ENCODE measurements at regions not wholly inside any gene's neighbourhood (a gene's known extent, or its start where the extent isn't known, plus 50 kb on each side); places are given as distances from the start of the nearest gene placed in this dataset.

GRCh38 chr5:58351190-58351589, 108.7 kb downstream of the PLK2 start:
- DNase-seq (ENCODE audit: low spot score), result no peak
- Mint-ChIP-seq H3K27ac (no peak overlapping the region), H3K9me3 (no peaks in the 10 kb centered on the region), H3K27me3 (ENCODE audit: insufficient read depth) (no peaks in the 10 kb centered on the region), H3K4me1 (ENCODE audit: low read depth) (no peaks in the 10 kb centered on the region), H3K4me3 (no peak overlapping the region), H3K36me3 (ENCODE audit: low read depth) (no peaks in the 10 kb centered on the region)
- intact Hi-C loops (cut with micrococcal nuclease), result no loop called here

DNA sequence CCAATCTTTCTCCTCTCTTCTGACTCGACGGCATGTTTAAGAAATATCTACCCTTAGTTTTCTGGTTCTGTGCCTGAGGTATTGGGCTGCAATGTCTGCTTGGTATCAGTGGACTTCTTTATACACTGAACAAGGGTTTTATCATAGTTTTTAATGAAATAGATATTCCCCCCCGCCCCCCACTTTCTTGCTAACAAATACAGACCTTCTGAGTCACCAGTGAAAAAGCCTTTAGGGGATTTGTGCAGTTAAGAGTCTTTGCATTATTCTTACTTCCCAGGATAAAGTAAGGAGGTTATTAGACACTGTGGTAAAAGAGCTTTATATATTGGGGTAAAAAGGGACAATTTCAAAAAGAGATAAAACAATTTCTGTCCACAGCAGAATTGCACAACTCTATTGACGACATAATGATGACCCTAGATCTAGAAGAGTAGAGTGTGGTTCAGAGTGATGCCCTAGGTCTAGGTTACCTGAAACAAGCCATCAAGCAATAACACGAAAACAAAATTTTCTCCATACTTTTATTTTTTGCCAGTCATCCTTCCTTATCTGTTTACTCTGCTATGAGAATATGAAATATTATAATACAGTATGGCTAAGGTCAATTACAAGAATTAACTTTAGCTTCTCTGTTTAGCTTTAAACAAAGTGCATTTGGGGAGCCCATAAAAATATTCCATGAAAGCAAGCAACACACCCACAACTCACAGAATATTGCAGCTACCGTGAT, 110.7 kb downstream of the PLK2 start:
- H3K9me3 Mint-ChIP-seq, result no peaks in the 10 kb centered on the region
- H3K36me3 Mint-ChIP-seq (ENCODE audit: low read depth), result no peaks in the 10 kb centered on the region
- intact Hi-C loops (cut with micrococcal nuclease), result no loop called here
- H3K4me3 Mint-ChIP-seq, result no peak overlapping the region
- no peaks in the 10 kb centered on the region for H3K4me1 Mint-ChIP-seq (ENCODE audit: low read depth)
- DNase-seq (ENCODE audit: low spot score), result no peak
- no peaks in the 10 kb centered on the region for H3K27me3 Mint-ChIP-seq (ENCODE audit: insufficient read depth)
- H3K27ac Mint-ChIP-seq, result no peak overlapping the region

DNA sequence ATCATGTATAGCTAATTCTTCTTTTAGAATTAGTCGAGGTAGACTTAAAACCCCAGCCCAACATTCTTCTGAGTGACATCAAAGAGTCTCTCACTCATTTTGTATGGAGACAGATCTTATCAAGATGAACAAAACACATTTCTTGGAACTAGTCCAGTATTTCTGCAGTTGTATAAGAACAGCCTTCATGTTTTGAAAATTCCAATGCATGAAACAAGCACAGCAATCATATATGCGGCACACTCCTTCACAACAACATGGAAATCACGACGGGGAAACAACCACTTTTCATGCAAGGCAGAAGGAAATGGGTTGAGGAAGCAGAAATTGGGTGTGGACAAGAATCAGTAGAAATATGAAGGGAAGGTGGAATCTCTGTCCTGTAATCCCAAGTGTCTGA, 113.8 kb downstream of the PLK2 start:
- no peak for DNase-seq (ENCODE audit: low spot score)
- no peaks in the 10 kb centered on the region for H3K36me3 Mint-ChIP-seq (ENCODE audit: low read depth)
- H3K4me3 Mint-ChIP-seq, result no peak overlapping the region
- intact Hi-C loops (cut with micrococcal nuclease), result no loop called here
- H3K4me1 Mint-ChIP-seq (ENCODE audit: low read depth), result no peaks in the 10 kb centered on the region
- no peaks in the 10 kb centered on the region for H3K9me3 Mint-ChIP-seq
- H3K27me3 Mint-ChIP-seq (ENCODE audit: insufficient read depth), result no peaks in the 10 kb centered on the region
- no peak overlapping the region for H3K27ac Mint-ChIP-seq

GRCh38 chr5:58341476-58341875, 118.4 kb downstream of the PLK2 start:
- H3K9me3 Mint-ChIP-seq, result no peaks in the 10 kb centered on the region
- H3K27ac Mint-ChIP-seq, result no peak overlapping the region
- no peaks in the 10 kb centered on the region for H3K27me3 Mint-ChIP-seq (ENCODE audit: insufficient read depth)
- no peak for DNase-seq (ENCODE audit: low spot score)
- intact Hi-C loops (cut with micrococcal nuclease), result no loop called here
- no peak overlapping the region for H3K4me3 Mint-ChIP-seq
- no peaks in the 10 kb centered on the region for H3K36me3 Mint-ChIP-seq (ENCODE audit: low read depth)
- H3K4me1 Mint-ChIP-seq (ENCODE audit: low read depth), result no peaks in the 10 kb centered on the region

GRCh38 chr5:58335518-58335917, 124.4 kb downstream of the PLK2 start:
- no peaks in the 10 kb centered on the region for H3K9me3 Mint-ChIP-seq
- intact Hi-C loops (cut with micrococcal nuclease), result no loop called here
- no peak for DNase-seq (ENCODE audit: low spot score)
- no peak overlapping the region for H3K27ac Mint-ChIP-seq
- H3K4me1 Mint-ChIP-seq (ENCODE audit: low read depth), result no peaks in the 10 kb centered on the region
- H3K4me3 Mint-ChIP-seq, result no peak overlapping the region
- H3K27me3 Mint-ChIP-seq (ENCODE audit: insufficient read depth), result no peaks in the 10 kb centered on the region
- H3K36me3 Mint-ChIP-seq (ENCODE audit: low read depth), result no peaks in the 10 kb centered on the region

DNA sequence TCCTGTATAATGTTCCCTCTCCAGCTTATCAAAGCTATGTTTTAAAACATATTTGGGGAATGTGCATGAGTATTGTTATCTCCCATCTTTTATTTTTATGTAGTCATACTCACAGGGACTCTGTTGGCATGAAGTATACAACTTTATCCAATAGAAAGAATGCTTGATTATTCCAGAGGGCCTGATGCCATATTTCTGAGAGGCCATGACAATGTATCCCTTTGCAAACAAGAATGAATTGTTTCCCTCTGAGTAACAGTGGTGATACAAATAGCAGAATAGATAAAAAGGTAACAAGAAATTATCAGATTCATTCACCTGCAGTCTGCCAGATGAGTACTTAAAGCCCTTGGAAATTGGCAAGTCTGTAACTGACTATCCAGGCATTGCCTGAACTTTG, 125.9 kb downstream of the PLK2 start:
- no peak overlapping the region for H3K4me3 Mint-ChIP-seq

GRCh38 chr5:58330781-58331180, 129.1 kb downstream of the PLK2 start:
- H3K27me3 Mint-ChIP-seq (ENCODE audit: insufficient read depth), result no peaks in the 10 kb centered on the region
- no peak overlapping the region for H3K4me3 Mint-ChIP-seq
- no peaks in the 10 kb centered on the region for H3K36me3 Mint-ChIP-seq (ENCODE audit: low read depth)

More for the DNA sequence above, 125.9 kb downstream of the PLK2 start:
- intact Hi-C loops (cut with micrococcal nuclease), result no loop called here
- H3K4me1 Mint-ChIP-seq (ENCODE audit: low read depth), result no peaks in the 10 kb centered on the region
- DNase-seq (ENCODE audit: low spot score), result no peak
- no peaks in the 10 kb centered on the region for H3K36me3 Mint-ChIP-seq (ENCODE audit: low read depth)
- H3K9me3 Mint-ChIP-seq, result no peaks in the 10 kb centered on the region
- H3K27me3 Mint-ChIP-seq (ENCODE audit: insufficient read depth), result no peaks in the 10 kb centered on the region
- H3K27ac Mint-ChIP-seq, result no peak overlapping the region

DNA sequence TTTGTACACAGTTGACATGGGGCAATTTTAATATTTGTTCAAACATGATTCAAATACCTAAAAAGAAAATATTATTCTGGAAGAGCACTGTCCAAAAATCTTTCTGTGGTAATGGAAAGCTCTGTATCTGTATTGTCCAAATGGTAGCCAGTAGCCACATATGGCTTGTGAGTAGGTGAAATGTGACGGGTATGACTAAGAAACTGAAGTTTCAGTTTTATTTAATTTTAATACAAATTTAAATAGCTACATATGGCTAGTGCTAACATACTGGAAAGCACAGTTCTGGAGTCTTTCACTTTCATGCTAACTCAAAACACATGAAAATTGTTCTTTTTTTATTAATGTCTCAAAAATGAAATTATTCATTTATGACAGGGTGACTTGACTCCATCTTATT, 132.6 kb downstream of the PLK2 start:
- Mint-ChIP-seq H3K9me3 (no peaks in the 10 kb centered on the region), H3K4me3 (no peak overlapping the region), H3K27me3 (ENCODE audit: insufficient read depth) (no peaks in the 10 kb centered on the region), H3K36me3 (ENCODE audit: low read depth) (no peaks in the 10 kb centered on the region), H3K4me1 (ENCODE audit: low read depth) (no peaks in the 10 kb centered on the region), H3K27ac (no peak overlapping the region)
- DNase-seq (ENCODE audit: low spot score), result no peak
- intact Hi-C loops (cut with micrococcal nuclease), result no loop called here

More at GRCh38 chr5:58330781-58331180, 129.1 kb downstream of the PLK2 start:
- intact Hi-C loops (cut with micrococcal nuclease), result no loop called here
- Mint-ChIP-seq H3K9me3 (no peaks in the 10 kb centered on the region), H3K27ac (no peak overlapping the region), H3K4me1 (ENCODE audit: low read depth) (no peaks in the 10 kb centered on the region)
- no peak for DNase-seq (ENCODE audit: low spot score)

GRCh38 chr5:58326022-58326421, 133.9 kb downstream of the PLK2 start:
- Mint-ChIP-seq H3K27me3 (ENCODE audit: insufficient read depth) (peaks cover 2% of the 10 kb centered on the region), H3K4me3 (no peak overlapping the region), H3K9me3 (no peaks in the 10 kb centered on the region), H3K27ac (no peak overlapping the region), H3K4me1 (ENCODE audit: low read depth) (no peaks in the 10 kb centered on the region), H3K36me3 (ENCODE audit: low read depth) (no peaks in the 10 kb centered on the region)
- DNase-seq (ENCODE audit: low spot score), result no peak
- intact Hi-C loops (cut with micrococcal nuclease), result no loop called here

DNA sequence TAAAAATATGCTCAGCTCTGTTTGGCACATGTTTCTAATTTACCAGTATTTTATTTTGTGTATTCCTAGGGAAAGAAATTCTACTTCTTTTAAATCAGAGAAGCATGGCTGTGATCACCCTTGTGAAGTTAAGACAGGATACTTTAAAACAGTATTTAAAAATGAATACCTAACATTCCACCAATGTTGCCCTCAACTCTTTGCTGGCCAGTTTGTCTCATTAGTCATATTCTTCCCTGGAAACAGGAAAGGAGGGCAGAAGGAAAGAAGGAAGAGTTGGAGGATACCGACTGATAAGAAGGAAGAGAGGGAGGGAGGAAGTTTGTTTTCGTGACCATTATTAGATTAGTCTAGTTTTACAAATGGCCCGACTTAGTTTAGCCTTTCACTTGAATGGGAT, 137.4 kb downstream of the PLK2 start:
- H3K27ac Mint-ChIP-seq, result no peak overlapping the region
- intact Hi-C loops (cut with micrococcal nuclease), result no loop called here

GRCh38 chr5:58318468-58318867, 141.4 kb downstream of the PLK2 start:
- H3K27me3 Mint-ChIP-seq (ENCODE audit: insufficient read depth), result peaks cover 4% of the 10 kb centered on the region
- no peaks in the 10 kb centered on the region for H3K9me3 Mint-ChIP-seq
- H3K4me1 Mint-ChIP-seq (ENCODE audit: low read depth), result no peaks in the 10 kb centered on the region
- H3K4me3 Mint-ChIP-seq, result no peak overlapping the region
- H3K27ac Mint-ChIP-seq, result no peak overlapping the region
- no peak for DNase-seq (ENCODE audit: low spot score)
- no peaks in the 10 kb centered on the region for H3K36me3 Mint-ChIP-seq (ENCODE audit: low read depth)
- intact Hi-C loops (cut with micrococcal nuclease), result no loop called here

More for the DNA sequence above, 137.4 kb downstream of the PLK2 start:
- H3K36me3 Mint-ChIP-seq (ENCODE audit: low read depth), result no peaks in the 10 kb centered on the region
- DNase-seq (ENCODE audit: low spot score), result no peak
- no peaks in the 10 kb centered on the region for H3K4me1 Mint-ChIP-seq (ENCODE audit: low read depth)
- no peak overlapping the region for H3K4me3 Mint-ChIP-seq
- peaks cover 2% of the 10 kb centered on the region for H3K27me3 Mint-ChIP-seq (ENCODE audit: insufficient read depth)
- no peaks in the 10 kb centered on the region for H3K9me3 Mint-ChIP-seq

DNA sequence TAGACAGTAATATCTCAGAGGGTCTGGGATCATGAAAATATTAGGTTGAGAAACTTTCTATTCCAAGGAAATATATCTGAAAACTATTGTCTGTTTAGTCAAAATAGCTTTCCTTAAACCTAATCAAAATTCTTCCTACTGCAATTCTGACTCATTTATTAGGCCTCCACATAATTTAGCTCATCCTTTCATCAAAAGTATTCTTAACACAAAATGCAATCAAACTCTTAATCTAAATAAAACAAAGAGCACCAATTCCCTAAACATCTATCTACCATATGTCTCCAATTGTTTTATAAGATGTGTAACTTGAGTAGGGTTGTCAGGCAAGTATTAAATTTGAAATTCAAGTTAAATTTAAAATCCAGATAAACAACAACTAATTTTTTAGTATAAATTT, 142.1 kb downstream of the PLK2 start:
- DNase-seq (ENCODE audit: low spot score), result no peak
- no peaks in the 10 kb centered on the region for H3K36me3 Mint-ChIP-seq (ENCODE audit: low read depth)
- H3K4me3 Mint-ChIP-seq, result no peak overlapping the region
- intact Hi-C loops (cut with micrococcal nuclease), result no loop called here
- no peak overlapping the region for H3K27ac Mint-ChIP-seq
- H3K4me1 Mint-ChIP-seq (ENCODE audit: low read depth), result no peaks in the 10 kb centered on the region
- H3K27me3 Mint-ChIP-seq (ENCODE audit: insufficient read depth), result peaks cover 4% of the 10 kb centered on the region
- H3K9me3 Mint-ChIP-seq, result no peaks in the 10 kb centered on the region

DNA sequence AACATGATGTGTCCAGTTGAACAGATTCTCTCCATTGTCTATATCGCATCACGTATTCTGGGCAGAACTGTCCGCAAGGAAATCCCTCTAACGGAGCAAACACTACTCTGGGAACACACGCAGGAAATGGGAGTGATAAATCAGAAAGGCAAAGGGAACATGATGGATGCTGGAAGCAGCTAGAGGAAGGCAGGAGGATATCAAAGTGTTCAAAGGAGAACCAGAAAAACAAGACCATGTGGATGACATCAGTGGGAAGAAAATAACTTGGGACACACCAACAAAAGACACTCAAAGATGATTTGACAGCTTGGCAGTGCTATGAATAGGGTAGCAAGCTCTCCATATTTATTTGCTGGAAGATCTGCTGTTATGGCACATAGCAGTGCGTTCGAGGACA, 142.9 kb downstream of the PLK2 start:
- intact Hi-C loops (cut with micrococcal nuclease), result no loop called here
- no peaks in the 10 kb centered on the region for H3K36me3 Mint-ChIP-seq (ENCODE audit: low read depth)
- no peak for DNase-seq (ENCODE audit: low spot score)
- no peaks in the 10 kb centered on the region for H3K4me1 Mint-ChIP-seq (ENCODE audit: low read depth)
- no peak overlapping the region for H3K4me3 Mint-ChIP-seq
- no peak overlapping the region for H3K27ac Mint-ChIP-seq
- H3K9me3 Mint-ChIP-seq, result no peaks in the 10 kb centered on the region
- peaks cover 4% of the 10 kb centered on the region for H3K27me3 Mint-ChIP-seq (ENCODE audit: insufficient read depth)

GRCh38 chr5:58315794-58316193, 144.1 kb downstream of the PLK2 start:
- Mint-ChIP-seq H3K36me3 (ENCODE audit: low read depth) (no peaks in the 10 kb centered on the region), H3K9me3 (no peaks in the 10 kb centered on the region), H3K27ac (no peak overlapping the region), H3K27me3 (ENCODE audit: insufficient read depth) (peaks cover 2% of the 10 kb centered on the region), H3K4me1 (ENCODE audit: low read depth) (no peaks in the 10 kb centered on the region), H3K4me3 (no peak overlapping the region)
- intact Hi-C loops (cut with micrococcal nuclease), result no loop called here
- no peak for DNase-seq (ENCODE audit: low spot score)

Measured in activated T-helper 1 cell treated with anti-CD3 and anti-CD28 coated beads, Interleukin-12 subunit alpha, Interleukin-12 subunit beta, Interleukin-2, Interleukin-4 antibody, amounts not matched to agents 30 ng/mL and 10 ng/mL and 1 ng/mL, durations not matched to agents 14 hours and 24 hours and 36 hours (primary cell).